ENCODE measurements at regions not wholly inside any gene's neighbourhood (a gene's known extent, or its start where the extent isn't known, plus 50 kb on each side); places are given as distances from the start of the nearest gene placed in this dataset.

DNA sequence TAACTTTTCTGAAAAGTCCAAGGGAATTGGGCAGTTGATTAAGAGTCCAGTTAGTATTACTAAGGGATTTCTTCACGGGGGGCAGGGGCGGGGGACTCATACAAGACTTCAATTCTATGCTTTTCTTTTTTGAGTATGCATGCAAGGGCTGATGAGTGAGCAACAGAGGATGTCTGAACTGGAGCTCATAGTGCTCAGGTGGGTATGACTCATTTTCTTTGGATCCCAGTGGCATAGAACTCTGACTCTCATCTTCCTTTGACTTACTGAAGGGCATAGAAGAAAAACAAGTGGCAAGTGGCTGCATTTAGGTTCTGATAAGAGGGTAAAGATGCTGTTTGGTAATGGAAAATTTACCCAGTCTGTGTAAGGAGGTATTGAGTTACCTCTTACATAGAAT lies 749.2 kb downstream of the NOVA1 start (continued):
- TF ChIP-seq, protein P1, sequence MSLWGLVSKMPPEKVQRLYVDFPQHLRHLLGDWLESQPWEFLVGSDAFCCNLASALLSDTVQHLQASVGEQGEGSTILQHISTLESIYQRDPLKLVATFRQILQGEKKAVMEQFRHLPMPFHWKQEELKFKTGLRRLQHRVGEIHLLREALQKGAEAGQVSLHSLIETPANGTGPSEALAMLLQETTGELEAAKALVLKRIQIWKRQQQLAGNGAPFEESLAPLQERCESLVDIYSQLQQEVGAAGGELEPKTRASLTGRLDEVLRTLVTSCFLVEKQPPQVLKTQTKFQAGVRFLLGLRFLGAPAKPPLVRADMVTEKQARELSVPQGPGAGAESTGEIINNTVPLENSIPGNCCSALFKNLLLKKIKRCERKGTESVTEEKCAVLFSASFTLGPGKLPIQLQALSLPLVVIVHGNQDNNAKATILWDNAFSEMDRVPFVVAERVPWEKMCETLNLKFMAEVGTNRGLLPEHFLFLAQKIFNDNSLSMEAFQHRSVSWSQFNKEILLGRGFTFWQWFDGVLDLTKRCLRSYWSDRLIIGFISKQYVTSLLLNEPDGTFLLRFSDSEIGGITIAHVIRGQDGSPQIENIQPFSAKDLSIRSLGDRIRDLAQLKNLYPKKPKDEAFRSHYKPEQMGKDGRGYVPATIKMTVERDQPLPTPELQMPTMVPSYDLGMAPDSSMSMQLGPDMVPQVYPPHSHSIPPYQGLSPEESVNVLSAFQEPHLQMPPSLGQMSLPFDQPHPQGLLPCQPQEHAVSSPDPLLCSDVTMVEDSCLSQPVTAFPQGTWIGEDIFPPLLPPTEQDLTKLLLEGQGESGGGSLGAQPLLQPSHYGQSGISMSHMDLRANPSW (CRISPR knock-in tag; IDR thresholded peaks at IDR 0.05), result no peak
- no peak for TF ChIP-seq NFATC3 (IDR thresholded peaks at IDR 0.05)

DNA sequence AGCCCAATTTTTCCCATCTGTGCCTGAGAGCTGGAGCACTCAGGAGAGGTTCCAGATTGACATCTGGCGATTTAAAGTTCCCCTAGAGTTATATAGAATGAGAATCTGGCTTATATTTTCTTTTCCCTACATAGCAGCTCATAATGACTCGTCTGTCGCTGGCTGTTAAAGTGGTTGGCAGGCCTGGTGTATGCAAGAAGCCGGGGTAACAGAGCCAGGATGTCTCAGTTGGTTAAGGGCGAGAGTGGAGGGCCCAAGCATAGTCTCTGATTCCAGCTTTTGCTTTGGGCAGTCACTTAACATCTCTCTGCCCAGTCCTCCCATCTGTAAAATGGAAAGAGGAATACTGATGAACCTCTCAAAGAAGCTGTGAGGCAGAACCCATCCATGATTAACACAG lies 751.6 kb downstream of the NOVA1 start:
- no peak overlapping the region for H2AFZ ChIP-seq (ENCODE audit: low read depth, low read length)
- ATAC-seq (no peak), FAIRE-seq (no peak), DNase-seq (ENCODE audit: extremely low read depth in 1 of 4, low spot score in 3 of 4) (no peak)
- no peak overlapping the region for H3K4me2 ChIP-seq (ENCODE audit: insufficient read depth, low read length)
- H3K79me2 ChIP-seq (ENCODE audit: control insufficient read depth, insufficient read depth, low read length), result no peaks in the 10 kb centered on the region
- H3K9me1 ChIP-seq (ENCODE audit: control insufficient read depth, insufficient read depth, low read length), result no peaks in the 10 kb centered on the region
- H3K9me3 ChIP-seq (replicated peaks; ENCODE audit: control insufficient read depth, insufficient read depth, low read depth, low read length), result no peaks in the 10 kb centered on the region
- H3K9ac ChIP-seq (ENCODE audit: insufficient read depth in 1 of 2, low read depth in 2 of 2, low read length in 2 of 2), result no peak overlapping the region
- 0% methylated on average over 5 of the region's 5 CpGs for WGBS (ENCODE audit: insufficient coverage, low coverage, missing lambda C conversion rate)
- no peaks in the 10 kb centered on the region for H4K20me1 ChIP-seq (replicated peaks; ENCODE audit: control insufficient read depth, insufficient read depth, low read length)
- H3K27ac ChIP-seq (ENCODE audit: extremely low read depth, low read depth, low read length), result no peak overlapping the region
- no TSS peak for BruUV-seq (replicated peaks)
- H3K4me3 ChIP-seq, result no peak overlapping the region
- ChIA-PET POLR2A (no interaction called here), CTCF (ENCODE audit: low intra/inter-chr PET ratio) (no interaction called here)
- intact Hi-C loops (cut with micrococcal nuclease) (no loop called here), in situ Hi-C loops (cut with MboI) (no loop called here)
- H3K27me3 ChIP-seq (ENCODE audit: control insufficient read depth in 2 of 2, insufficient read depth in 2 of 2, low read length in 2 of 2), result no peaks in the 10 kb centered on the region
- no peaks in the 10 kb centered on the region for H3K36me3 ChIP-seq (ENCODE audit: control insufficient read depth, insufficient read depth, low read length)
- no peaks in the 10 kb centered on the region for H3K4me1 ChIP-seq (replicated peaks in 1 of 2; ENCODE audit: control insufficient read depth in 2 of 2, insufficient read depth in 2 of 2, low read length in 2 of 2)
- TF ChIP-seq GATA2 (CRISPR knock-in tag; IDR thresholded peaks at IDR 0.05) (no peak), TCF7 (IDR thresholded peaks at IDR 0.05; ENCODE audit: borderline replicate concordance) (no peak), ZBTB8A (IDR thresholded peaks at IDR 0.05; ENCODE audit: partially characterized antibody) (no peak), ZNF175 (CRISPR knock-in tag; IDR thresholded peaks at IDR 0.05; ENCODE audit: low read depth) (no peak), ZNF133 (CRISPR knock-in tag; IDR thresholded peaks at IDR 0.05) (no peak), RCOR1 (IDR thresholded peaks at IDR 0.05; ENCODE audit: borderline replicate concordance in 1 of 2, low read depth in 2 of 2, low read length in 2 of 2) (no peak), ZNF551 (CRISPR knock-in tag; IDR thresholded peaks at IDR 0.05) (no peak), ELF2 (CRISPR knock-in tag; IDR thresholded peaks at IDR 0.05) (no peak), ZNF124 (CRISPR knock-in tag; IDR thresholded peaks at IDR 0.05) (no peak), HEY1 (CRISPR knock-in tag; IDR thresholded peaks at IDR 0.05; ENCODE audit: borderline replicate concordance) (no peak)
- TF ChIP-seq, protein P2, sequence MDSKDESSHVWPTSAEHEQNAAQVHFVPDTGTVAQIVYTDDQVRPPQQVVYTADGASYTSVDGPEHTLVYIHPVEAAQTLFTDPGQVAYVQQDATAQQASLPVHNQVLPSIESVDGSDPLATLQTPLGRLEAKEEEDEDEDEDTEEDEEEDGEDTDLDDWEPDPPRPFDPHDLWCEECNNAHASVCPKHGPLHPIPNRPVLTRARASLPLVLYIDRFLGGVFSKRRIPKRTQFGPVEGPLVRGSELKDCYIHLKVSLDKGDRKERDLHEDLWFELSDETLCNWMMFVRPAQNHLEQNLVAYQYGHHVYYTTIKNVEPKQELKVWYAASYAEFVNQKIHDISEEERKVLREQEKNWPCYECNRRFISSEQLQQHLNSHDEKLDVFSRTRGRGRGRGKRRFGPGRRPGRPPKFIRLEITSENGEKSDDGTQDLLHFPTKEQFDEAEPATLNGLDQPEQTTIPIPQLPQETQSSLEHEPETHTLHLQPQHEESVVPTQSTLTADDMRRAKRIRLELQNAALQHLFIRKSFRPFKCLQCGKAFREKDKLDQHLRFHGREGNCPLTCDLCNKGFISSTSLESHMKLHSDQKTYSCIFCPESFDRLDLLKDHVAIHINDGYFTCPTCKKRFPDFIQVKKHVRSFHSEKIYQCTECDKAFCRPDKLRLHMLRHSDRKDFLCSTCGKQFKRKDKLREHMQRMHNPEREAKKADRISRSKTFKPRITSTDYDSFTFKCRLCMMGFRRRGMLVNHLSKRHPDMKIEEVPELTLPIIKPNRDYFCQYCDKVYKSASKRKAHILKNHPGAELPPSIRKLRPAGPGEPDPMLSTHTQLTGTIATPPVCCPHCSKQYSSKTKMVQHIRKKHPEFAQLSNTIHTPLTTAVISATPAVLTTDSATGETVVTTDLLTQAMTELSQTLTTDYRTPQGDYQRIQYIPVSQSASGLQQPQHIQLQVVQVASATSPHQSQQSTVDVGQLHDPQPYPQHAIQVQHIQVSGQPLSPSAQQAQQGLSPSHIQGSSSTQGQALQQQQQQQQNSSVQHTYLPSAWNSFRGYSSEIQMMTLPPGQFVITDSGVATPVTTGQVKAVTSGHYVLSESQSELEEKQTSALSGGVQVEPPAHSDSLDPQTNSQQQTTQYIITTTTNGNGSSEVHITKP (IDR thresholded peaks at IDR 0.05; ENCODE audit: partially characterized antibody), result no peak
- TF ChIP-seq, protein P3, sequence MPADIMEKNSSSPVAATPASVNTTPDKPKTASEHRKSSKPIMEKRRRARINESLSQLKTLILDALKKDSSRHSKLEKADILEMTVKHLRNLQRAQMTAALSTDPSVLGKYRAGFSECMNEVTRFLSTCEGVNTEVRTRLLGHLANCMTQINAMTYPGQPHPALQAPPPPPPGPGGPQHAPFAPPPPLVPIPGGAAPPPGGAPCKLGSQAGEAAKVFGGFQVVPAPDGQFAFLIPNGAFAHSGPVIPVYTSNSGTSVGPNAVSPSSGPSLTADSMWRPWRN (IDR thresholded peaks at IDR 0.05; ENCODE audit: low read depth), result no peak
- TF ChIP-seq, protein P4, sequence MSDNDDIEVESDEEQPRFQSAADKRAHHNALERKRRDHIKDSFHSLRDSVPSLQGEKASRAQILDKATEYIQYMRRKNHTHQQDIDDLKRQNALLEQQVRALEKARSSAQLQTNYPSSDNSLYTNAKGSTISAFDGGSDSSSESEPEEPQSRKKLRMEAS (CRISPR knock-in tag; IDR thresholded peaks at IDR 0.05), result no peak

Measured in K562 (cell line).